Superior temporal gyrus (tissue), 1 donor: ENCODE measurements at regions not wholly inside any gene's neighbourhood (a gene's known extent, or its start where the extent isn't known, plus 50 kb on each side); places are given as distances from the start of the nearest gene placed in this dataset.
"Not testable (repeated sequence)": the region's sequence is repeated elsewhere in the genome, so short reads cannot be mapped to it uniquely, and the experiment has no call there.

ENCODE experiments used
- DNase-seq: peaks from one replicate; pipeline ENCODE4 v3.0.0-alpha.2; 2016; ENCODE audit errors: extremely low spot score

DNA sequence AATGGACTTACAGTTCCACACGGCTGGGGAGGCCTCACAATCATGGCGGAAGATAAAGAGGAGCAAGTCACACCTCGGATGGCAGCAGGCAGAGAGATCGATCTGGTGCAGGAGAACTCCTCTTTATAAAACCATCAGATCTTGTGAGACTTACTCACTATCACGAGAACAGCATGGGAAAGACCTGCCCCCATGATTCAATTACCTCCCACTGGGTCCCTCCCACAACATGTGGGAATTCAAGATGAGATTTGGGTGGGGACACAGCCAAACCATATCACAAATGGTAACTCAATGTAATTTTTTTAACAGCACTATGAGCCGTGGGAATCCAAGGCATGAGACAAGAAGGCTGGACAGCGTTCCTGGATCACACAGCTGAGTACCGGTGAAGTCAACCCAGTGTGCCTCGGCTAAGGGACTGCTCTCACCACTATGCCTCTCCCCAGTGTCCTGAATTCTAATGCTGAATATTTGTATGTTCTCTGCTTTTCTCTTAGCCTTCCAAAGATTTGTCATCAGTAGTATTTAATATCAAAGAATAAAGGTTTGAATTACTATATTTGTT is 84.3 kb downstream of the IRS2 start:
- not testable (repeated sequence) for DNase-seq

DNA sequence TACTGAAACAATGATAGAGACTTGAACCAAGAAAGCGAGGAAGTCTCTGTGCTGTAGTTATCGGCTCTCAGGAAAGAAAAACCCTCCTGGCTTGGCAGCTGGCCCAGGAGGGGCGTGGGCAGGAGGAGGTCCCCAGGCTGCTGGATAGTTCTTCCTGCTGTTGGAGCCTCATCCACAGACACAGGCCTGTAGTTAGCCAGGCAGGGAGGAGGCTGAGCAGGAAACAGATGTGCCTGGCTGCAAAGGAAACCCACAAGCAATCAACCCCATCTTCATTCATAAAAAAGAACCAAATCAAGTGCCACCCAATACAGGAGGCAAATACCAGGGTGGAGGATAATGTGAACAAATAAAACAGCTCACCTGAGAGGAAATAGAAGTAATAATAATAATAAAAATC is 86.2 kb downstream of the IRS2 start:
- DNase-seq, result no peak

DNA sequence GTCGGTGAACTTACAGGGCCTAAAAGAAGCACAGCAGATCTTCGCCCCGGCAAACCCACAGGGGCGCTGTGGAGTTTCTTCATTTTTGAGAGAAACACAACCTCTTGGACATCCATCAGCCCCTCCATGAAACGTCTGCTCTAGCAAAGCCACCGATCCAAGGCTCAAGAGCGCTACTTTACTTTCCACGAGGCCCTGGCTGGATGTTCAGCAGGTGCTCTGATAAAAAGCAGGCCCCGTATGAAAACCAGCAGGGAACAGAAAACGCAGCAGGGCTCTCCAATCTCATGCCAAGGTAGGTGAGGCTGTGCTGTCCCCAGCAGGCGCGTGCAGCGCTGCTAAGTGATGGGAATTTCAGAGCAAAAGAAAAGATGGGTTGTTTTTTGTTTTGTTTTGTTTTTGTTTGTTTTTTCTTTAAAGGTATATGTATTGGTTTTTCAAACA is 86.7 kb downstream of the IRS2 start:
- no peak for DNase-seq

DNA sequence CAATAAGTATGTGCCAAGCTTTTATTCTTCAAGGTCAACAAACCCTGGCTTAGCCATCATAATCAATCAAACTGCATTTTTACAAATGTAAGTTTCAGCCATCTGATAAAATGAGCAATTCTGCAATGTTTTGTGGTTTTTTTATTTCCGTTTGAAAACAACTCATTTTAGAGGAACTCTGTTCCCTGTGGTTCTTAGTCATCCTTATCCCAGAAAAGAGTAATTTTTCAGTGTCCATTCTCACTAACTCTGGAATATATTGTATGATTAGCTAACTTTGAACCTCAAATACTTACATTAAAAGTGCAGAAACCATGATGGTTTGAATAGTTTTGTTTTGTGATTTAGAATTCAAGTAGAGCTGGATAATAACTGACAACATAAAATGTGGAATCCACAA is 87.6 kb downstream of the IRS2 start:
- no peak for DNase-seq

DNA sequence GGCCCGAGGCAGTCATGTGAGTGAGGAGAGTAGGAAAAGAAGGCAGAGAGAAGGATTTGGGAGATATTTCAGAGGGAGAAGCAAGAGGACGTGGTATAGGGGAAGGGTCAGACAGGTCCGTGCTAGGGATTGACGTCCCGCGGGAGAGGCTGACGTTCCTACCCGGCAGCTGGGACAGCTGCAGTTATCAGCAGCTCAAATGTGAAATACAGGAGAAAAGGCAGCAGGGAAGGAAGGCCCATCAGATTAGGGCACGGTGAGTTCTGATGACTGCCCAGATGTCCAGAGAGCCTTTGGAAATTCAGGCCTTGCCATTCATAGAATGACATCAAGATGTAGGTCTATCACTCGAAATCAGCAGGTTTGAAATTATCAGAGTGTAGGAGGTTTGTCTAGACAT is 88.4 kb downstream of the IRS2 start:
- DNase-seq, result no peak

DNA sequence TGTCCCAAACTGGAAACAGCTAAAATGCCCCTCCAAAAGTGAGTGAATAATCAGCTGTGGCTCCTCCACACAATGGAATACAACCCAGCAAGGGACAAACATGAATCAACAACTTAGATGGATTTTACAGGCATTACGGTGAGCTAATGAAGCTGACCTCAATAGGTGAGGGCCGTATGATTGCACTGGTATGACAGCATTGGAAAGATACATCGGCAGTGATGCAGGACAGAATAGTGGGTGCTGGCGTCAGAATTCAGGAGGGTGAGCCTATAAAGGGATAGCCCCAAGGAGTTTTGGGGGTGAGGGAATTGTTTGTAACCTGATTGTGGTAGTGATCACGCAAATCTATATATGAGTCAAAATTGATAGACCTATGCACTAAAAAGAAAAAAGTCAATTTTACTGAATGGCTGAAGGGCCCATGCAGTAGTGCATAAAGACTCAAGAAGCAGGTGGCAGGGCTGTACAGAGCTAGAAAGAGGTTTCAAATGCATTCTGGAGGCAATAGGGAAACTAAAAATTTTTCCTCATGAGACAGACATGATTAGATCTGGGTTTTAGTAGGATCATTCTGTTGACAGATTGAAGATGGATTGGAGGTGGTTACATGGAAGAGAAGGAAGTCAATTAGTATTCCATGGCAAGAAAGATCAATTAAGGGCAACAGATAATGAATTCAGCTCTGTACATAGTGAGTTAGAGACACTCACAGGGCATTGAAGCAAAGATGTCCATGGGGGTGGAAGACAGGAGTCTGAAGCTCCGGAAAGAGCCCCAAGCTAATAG is 90.8 kb downstream of the IRS2 start:
- no peak for DNase-seq

DNA sequence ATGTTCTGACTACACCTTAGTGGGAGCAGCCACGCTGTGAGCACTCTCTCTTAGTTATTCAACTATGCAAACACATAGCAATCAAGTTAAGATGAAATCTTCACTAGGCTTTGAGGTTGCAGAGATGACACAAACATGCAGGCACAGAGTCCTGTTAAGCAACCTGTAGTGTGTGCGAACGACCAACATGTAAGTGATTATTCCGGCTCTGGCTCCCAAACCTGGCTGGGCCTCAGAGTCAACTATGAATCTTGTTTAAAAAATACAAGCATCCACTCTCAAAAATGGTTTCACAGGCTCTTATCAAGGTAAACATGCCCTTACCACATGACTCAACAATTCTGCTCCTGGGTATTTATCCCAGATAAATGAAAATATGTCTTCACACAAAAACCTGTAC is 91.4 kb downstream of the IRS2 start:
- DNase-seq, result no peak

DNA sequence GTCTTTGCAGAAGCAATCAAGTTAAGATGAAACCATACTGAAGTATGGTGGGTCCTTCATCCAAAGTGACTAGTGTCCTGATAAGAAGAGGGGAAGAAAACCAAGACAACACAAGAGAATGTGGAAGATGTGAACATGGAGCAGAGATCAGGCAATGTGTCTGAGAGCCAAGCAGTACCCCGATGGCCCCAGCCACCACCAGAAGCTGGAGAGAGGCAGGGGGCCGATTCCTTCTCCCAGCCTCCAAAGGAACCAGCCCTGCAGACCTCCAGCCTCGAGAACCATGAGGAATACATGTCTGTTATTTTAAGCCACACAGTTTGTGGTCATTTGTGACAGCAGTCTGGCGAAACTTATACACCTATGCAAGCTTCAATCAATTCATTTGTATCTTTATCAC is 93.2 kb downstream of the IRS2 start:
- no peak for DNase-seq

DNA sequence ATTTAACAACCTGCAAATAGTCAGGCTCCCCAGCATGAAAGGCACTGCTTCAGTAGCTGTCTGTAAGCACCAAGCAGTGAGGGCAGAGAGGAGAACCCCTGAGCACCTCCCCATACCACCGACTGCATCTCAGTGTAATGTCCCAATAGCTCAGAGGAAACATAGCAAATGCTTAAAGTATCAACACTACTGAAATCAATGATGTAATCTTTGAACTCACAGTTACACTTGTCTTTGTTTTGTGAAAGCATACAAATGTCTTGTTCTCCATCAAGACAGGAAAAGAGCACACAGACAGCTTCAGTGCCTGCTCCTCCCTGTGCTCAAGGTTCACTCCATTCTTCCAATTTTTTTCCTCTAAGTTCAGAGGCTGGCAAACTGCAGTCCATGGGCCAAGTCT is 94.7 kb downstream of the IRS2 start:
- no peak for DNase-seq

DNA sequence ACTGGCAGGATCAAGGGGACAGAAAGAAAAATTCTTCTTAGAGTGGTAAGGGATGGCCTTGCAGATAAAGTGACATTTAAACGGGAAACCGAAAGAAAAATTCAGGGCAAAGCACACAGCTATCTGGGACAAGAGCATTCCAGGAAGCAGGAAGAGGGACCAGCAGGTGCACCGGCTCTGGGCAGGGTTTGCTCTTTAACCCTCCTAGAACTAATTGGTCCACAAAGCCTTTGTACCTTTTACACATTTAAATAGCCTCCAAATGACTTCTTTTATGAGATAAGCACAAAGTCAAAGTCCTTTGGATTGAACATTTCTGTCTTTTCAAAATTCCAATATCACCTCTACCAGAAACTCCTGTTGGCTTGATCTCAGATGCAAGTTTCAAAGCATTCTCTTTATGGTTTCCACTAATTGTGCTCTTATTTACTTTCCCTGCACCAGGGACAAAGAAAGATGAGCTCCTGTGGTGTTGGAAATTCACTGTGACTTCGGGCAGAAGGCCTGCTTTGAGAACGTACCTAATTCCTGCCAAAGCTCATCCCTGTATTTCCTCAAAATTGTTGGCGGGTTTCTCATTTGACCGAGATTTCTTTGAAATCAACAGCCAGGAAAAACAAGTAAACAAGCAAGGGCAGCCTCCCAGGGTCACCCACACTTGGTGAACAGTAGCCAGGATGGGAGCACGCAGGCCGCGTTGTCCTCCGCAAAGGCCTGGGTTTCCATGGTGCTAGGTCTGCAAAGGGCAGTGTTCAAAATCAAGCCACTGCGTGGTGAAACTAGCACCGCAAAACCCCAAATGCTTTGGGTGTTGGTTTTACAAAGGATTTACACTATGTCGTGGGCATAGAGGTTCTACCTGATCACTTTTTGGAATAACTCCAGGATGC is 98.6 kb downstream of the IRS2 start:
- DNase-seq, result no peak

DNA sequence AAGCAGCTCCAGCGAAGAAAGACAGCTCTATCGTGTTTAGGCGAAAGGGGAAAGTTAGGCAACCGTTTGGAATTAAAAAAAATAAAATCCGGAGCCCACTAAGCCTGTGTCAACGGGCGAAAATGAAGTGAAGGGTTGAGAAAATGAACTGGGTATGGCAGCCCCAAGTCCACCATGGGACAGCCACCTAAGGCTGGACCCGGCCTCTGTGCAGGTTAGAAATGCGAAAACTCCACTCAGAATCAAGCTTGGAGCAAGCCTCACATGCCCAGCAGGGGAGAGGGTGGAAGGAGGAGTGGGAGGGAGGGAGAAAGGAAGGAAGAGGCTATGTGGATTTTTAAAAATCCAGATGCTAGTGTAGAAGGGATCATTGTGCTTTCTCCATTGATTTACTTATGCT is 101.2 kb downstream of the IRS2 start:
- DNase-seq, result no peak

DNA sequence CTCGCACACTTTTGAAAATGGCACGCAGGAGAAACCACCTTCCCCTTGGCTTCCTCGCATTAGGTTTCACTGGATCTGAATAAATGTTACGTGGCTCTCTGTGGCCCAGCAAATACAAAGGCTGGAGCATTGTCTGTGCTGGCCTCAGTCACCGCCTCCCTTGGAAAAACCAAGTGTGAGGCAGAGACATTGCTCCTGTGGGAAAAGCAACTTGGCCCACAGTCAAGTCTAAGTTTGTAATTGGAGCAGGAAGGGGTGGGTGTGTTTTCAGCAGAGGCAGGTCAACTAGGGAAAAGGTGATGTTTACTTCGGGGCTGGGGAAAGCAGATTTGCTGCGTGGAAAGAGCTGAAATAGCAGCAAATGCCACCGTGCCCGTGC is 101.6 kb downstream of the IRS2 start:
- DNase-seq, result no peak

DNA sequence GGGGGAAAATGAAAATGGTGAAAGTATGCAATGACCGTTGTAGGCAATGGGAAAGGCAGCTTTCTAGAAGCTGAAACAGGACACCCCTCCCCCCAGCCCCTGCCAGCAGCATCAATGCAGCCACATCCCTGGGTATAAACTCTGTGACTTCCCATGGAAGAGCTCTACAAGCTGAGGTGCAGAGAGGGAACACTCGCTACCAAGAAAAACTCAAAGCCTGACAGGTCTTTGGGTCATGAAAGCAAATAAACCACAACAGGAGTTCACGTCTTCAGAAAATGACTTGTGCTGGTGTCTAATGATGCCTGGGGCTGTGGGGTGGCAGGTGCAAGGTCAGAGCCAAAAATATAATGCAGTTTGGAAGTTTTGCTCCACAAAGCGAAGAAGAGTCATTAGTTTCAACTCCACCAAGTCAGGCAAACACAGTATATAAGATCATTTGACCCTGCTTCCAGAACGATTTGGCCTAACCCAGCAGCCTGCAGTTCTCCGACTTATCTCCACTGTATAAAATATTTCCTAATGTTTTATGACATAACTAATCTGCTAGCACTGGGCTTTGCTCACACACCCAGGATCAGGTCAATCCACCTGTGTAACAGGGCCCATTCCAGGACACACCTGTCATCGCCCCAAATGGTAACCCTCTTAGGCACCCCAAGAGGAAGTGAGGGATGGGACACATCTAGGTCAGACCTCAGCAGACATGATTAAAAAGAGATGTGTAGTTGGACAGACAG is 102.1 kb downstream of the IRS2 start:
- no peak for DNase-seq

DNA sequence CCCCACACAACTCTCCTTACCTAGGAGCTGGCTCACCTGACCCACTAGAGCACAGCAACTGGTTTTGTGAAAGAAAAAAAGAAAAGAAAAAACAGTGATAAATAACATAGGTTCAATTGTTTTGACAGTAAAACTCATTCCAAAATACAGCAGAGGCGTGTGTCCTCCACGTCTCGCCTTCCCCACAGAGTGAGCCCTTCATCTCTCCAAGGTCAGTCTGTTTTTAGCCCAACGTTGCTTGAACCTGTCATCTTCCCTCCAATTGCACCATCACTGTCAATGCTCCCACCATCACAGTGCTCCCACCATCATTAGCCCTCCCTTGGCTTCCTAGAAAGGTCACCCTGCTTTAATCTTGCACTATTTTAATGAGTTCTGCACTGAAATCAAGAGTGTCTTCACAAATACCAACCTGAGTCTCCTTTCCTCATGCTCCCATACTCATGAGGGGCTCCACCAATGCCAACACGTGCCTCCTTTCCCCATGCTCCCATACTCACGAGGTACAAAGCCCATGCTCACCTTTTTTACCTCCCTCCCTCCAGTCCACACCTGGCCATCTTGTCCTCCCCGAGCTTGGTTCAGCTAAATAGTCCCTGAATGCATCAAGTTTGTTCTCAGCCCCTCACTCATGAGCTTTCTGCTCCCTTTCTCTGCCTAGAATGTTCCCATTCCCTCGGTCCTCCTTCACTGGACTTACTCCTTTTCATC is 103.7 kb downstream of the IRS2 start:
- DNase-seq, result no peak

DNA sequence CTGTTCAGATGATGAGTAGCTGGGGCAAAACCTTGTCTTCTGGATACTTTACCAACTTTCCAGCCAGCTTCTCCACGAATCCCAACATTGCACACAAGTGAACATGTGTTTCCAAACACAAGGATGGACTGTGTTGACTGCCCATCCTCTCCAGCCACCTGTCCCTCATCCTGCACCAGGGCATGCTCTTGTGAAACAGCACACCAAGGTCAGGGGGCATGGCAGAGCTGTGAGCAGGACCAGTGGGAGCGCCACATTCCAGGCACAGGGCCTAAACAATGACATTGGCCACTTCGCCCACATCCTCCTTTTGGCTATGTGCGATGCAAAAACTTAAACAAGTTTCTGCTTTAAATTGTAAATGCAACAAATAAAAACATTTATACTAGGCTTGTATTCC is 105.5 kb downstream of the IRS2 start:
- no peak for DNase-seq

DNA sequence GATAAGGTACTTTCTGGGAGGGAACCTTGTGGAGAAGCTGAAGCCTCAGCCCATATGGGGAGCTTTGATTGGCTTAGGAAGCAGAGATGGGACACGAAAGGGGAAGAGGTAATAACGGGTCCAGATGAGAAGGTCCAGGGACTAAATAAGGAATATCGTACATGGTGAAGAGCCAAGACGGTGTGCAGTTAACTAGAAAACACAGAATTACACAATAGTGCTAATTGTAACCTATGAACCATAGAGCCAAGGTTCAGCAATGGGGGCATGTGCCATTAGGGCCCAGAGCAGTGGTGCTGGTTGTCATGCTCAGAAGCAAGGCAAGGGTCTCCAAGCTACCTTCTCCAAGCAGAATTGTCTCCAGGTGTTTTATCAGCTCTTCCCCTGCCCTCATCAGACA is 106.1 kb downstream of the IRS2 start:
- no peak for DNase-seq

DNA sequence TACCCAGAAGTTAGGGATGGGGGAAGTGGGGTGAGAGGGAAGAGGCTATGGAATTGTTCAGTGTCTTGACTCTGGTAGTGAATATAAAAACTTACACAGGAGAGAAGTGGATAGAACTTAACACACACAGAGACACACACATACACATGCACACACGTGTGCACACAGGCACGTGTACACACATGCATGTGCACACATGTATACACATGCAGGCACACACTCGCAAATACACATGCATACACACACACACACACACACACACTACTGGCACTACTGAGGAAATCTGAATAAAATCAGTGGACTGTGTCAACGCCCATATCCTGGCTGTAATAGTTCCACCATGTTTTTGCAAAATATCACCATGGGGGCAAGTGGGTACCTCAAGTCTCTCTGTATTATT is 107.9 kb downstream of the IRS2 start:
- no peak for DNase-seq

DNA sequence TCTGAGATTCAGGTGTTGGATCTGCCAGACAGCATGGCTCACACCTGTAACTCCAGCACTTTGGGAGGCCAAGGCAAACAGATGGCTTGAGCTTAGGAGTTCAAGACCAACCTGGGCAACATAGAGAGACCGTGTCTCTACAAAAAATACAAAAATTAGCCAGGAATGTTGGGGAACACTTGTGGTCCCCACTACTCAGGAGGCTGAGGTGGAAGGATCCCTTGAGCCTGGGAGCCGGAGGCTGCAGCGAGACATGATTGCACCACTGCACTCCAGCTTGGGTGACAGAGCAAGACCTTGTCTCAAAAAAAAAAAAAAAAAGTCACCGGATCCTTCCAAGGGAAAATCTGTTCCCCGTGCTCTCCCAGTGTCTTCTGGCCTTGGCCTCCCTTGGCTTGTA is 109.2 kb downstream of the IRS2 start:
- DNase-seq, result no peak

DNA sequence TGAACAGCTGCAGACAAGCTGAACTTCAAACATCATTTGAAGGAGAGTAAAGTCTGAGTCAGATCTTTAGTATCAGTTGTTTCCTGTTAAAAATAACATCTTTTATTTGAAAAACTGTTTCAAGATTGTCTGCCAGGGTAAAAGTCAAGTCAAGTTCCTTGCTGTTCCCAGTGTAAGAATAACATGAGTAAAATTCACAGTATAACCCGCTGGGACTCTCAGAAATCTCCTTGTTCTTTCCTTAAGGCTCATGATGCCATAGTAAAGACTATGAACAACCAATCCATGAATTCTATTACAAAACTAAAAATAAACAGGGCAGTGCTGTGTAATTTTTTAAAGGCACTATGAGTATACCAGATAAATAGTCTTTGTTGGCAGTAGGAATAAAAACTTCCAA is 112.9 kb downstream of the IRS2 start:
- DNase-seq, result no peak

DNA sequence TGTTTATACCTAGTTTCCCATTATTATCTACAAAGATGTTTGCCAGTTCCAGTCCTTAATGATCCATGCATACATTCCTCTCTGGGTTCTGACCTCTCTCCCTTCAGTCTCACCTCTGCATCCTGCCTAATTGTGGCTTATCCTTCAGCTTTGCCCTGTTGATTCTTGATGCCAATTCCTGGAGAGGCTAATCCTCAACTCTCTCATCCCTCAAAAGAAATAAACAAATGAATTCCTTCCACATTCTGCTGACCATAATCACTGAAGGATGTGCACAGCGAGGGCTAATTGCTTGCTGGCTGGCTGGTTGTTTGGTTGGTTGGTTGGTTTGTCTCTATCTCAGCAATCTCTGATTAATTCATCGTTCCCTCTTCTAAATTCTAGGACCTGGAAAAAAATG is 113.8 kb downstream of the IRS2 start:
- DNase-seq, result no peak

DNA sequence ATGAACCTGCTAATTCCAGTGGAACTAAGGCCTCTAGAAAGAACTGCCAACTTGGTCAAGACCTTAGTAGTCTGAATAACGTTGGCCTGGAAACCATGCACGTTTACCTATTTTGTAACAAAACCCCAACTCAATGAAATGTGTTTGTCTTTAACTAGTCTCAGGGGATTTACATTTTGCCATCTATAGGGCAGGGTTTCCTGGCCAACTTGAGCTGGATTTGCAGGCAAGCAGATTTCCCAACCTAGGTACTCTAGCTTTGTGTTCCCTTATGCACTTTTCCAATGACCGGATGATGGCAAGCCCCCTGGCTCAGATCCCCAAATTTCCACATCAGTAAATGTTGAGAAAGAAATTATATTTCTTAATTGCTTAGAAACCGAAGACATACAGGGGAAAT is 114.5 kb downstream of the IRS2 start:
- DNase-seq, result no peak

DNA sequence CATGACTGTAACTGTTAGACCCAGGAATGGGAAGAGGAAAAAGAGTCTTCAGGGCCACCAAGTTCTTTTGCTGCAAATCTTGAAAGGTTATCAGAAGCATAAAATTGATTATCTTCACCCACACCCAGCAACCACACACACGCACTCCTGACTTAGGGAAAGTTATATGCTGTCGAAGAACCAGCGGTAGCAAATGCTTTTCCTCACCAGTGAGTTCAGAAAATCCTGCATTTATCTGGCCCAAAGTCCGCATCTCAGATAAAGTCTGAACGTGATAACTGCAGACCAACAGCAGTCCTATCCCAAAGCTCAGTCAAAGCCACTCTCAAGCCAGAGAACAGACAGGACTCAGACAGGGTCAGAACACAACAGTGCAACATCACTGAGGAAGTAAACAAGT is 115.6 kb downstream of the IRS2 start:
- DNase-seq, result no peak
